ENCODE measurements at regions not wholly inside any gene's neighbourhood (a gene's known extent, or its start where the extent isn't known, plus 50 kb on each side); places are given as distances from the start of the nearest gene placed in this dataset.

DNA sequence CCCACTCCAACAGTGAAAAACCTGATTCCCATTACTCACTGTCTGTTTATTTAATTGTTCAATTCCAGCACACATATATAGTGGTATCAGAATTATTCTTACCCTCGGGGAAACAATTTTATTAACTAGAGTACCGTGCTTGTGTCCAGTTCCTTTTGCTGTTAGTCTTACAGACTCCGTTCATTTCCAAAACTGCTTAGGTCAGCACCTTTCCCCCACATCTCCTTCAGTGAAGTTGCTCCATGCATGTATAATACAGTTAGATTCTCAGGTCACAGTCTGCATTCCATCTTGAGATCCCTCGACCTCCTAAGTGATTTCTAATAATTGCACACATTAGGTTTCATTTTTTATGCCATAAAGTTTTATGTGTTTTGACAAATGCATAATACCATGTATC, 56.3 kb upstream of the ZNF521 start:
- ATAC-seq (no peak), DNase-seq (ENCODE audit: low spot score) (no peak)
